A673 (cell line): ENCODE measurements at regions not wholly inside any gene's neighbourhood (a gene's known extent, or its start where the extent isn't known, plus 50 kb on each side); places are given as distances from the start of the nearest gene placed in this dataset.

Experiments used
- BruUV-seq: library from RNA; stranded (reverse); fragments of 400-500 nt; replicated peaks from 2 replicates; lab custom pipeline; 2021; lab: Mats Ljungman, UMichigan
- CTCF ChIA-PET: fragments of 300-600 bp; sonication (Branson Sonifier 250); formaldehyde crosslinking; loops from one replicate; lab custom pipeline; 2022; ENCODE audit warnings: antibody characterized with exemption; lab: Charles Lee
- POLR2A ChIA-PET: fragments of 300-600 bp; sonication (Branson Sonifier 250); formaldehyde crosslinking; loops from one replicate; lab custom pipeline; 2022; ENCODE audit warnings: antibody characterized with exemption; ENCODE audit not compliant: low non-redundant PET; lab: Charles Lee
- DNase-seq: peaks from one replicate; pipeline ENCODE4 v3.0.0-alpha.2; 2015; ENCODE audit warnings: low spot score
- H3K27ac ChIP-seq: fragments of 200-600 bp; sonication (generic); 2 replicates; pipeline ENCODE4 v1.5.1; 2016; ENCODE audit warnings: mixed run types, low read depth, mild to moderate bottlenecking, mixed read lengths, antibody characterized with exemption, low read length; ENCODE audit not compliant: poor library complexity, severe bottlenecking
- H3K27me3 ChIP-seq: fragments of 200-600 bp; sonication (generic); replicated peaks from 2 replicates; pipeline ENCODE4 v1.6.1; 2017; ENCODE audit warnings: mixed run types, low read depth, mild to moderate bottlenecking, mixed read lengths, antibody characterized with exemption, low read length; ENCODE audit not compliant: insufficient read depth, poor library complexity
- H3K36me3 ChIP-seq: fragments of 200-600 bp; sonication (generic); 2 replicates; pipeline ENCODE4 v1.6.1; 2016; ENCODE audit warnings: mixed run types, mild to moderate bottlenecking, mixed read lengths, antibody characterized with exemption, low read length; ENCODE audit not compliant: insufficient read depth, poor library complexity, severe bottlenecking
- H3K4me1 ChIP-seq: fragments of 200-600 bp; sonication (generic); 2 replicates; pipeline ENCODE4 v1.6.1; 2017; ENCODE audit warnings: mixed run types, mild to moderate bottlenecking, mixed read lengths, antibody characterized with exemption, low read length; ENCODE audit not compliant: insufficient read depth, poor library complexity, severe bottlenecking
- H3K4me3 ChIP-seq: fragments of 200-600 bp; sonication (generic); 2 replicates; pipeline ENCODE4 v1.5.1; 2016; ENCODE audit warnings: low read depth, mixed run types, mild to moderate bottlenecking, mixed read lengths, low read length; ENCODE audit not compliant: poor library complexity, severe bottlenecking
- H3K9me3 ChIP-seq: fragments of 200-600 bp; sonication (generic); 2 replicates; pipeline ENCODE4 v1.6.1; 2016; ENCODE audit warnings: mixed run types, low read depth, mild to moderate bottlenecking, mixed read lengths, antibody characterized with exemption, low read length; ENCODE audit not compliant: poor library complexity, severe bottlenecking
- CTCF ChIP-seq: fragments of 300-800, 200-600 bp; sonication (generic); conservative IDR thresholded peaks from 2 replicates; pipeline ENCODE4 v1.5.1; 2017; ENCODE audit warnings: low read depth, mild to moderate bottlenecking, antibody characterized with exemption, low read length, moderate library complexity, mixed read lengths
- EZH2 ChIP-seq: fragments of 200-600 bp; sonication (generic); IDR thresholded peaks from 2 replicates; pipeline ENCODE4 v1.6.1; 2017; ENCODE audit warnings: borderline replicate concordance, low read depth, mild to moderate bottlenecking, mixed read lengths, antibody characterized with exemption, low read length; ENCODE audit not compliant: poor library complexity, severe bottlenecking
- intact Hi-C: fragments of 100-400 bp; cut with micrococcal nuclease; formaldehyde crosslinking; loops from one replicate; pipeline ENCODE4 v1.10.0; 2022; ENCODE audit not compliant: unreplicated experiment

- no peaks in the 10 kb centered on the region for H3K27me3 ChIP-seq
- no peak for DNase-seq
- no peak overlapping the region for H3K27ac ChIP-seq
- TF ChIP-seq CTCF (no peak), EZH2 (no peak)
- intact Hi-C loops = loop anchor here (5.0 kb wide), 2 partner anchors 90 to 105 kb away; no protein-coding TSS in a partner anchor
- ChIA-PET CTCF (no interaction called here), POLR2A (interaction anchor here (0.6 to 0.7 kb wide), 2 partner anchors 11 to 38 kb away, joined by 3 read pairs; no protein-coding TSS in a partner anchor)
- H3K4me3 ChIP-seq = no peak overlapping the region
- no TSS peak for BruUV-seq
- no peaks in the 10 kb centered on the region for H3K36me3 ChIP-seq
- no peaks in the 10 kb centered on the region for H3K9me3 ChIP-seq
- H3K4me1 ChIP-seq = peaks cover 51% of the 10 kb centered on the region
Measured at GRCh38 chr13:60757501-60758215, 360.6 kb downstream of the TDRD3 start.

GRCh38 chr13:60756306-60756705 is 359.3 kb downstream of the TDRD3 start:
- ChIA-PET CTCF (no interaction called here), POLR2A (no interaction called here)
- H3K36me3 ChIP-seq = no peaks in the 10 kb centered on the region
- no TSS peak for BruUV-seq
- intact Hi-C loops = loop anchor here (5.0 kb wide), 2 partner anchors 89 to 104 kb away; no protein-coding TSS in a partner anchor
- no peak overlapping the region for H3K27ac ChIP-seq
- H3K4me1 ChIP-seq = peaks cover 56% of the 10 kb centered on the region
- no peaks in the 10 kb centered on the region for H3K9me3 ChIP-seq
- no peak overlapping the region for H3K4me3 ChIP-seq
- H3K27me3 ChIP-seq = no peaks in the 10 kb centered on the region
- TF ChIP-seq CTCF = no peak
- no peak for TF ChIP-seq EZH2
- peak; percentile 56 for DNase-seq

GRCh38 chr13:60755380-60756163 is 358.6 kb downstream of the TDRD3 start:
- Histone ChIP-seq H3K4me3 (no peak overlapping the region), H3K4me1 (peaks cover 56% of the 10 kb centered on the region), H3K36me3 (no peaks in the 10 kb centered on the region), H3K27me3 (no peaks in the 10 kb centered on the region), H3K27ac (peak overlapping the region; percentile 24), H3K9me3 (no peaks in the 10 kb centered on the region)
- no TSS peak for BruUV-seq
- POLR2A ChIA-PET = no interaction called here
- TF ChIP-seq EZH2 = no peak
- TF ChIP-seq CTCF = peak; percentile 36
- intact Hi-C loops = loop anchor here (5.0 kb wide), 2 partner anchors 88 to 103 kb away; no protein-coding TSS in a partner anchor
- CTCF ChIA-PET = no interaction called here
- no peak for DNase-seq
